Testis (tissue), 2 donors: ENCODE measurements at regions not wholly inside any gene's neighbourhood (a gene's known extent, or its start where the extent isn't known, plus 50 kb on each side); places are given as distances from the start of the nearest gene placed in this dataset.
"Not testable (repeated sequence)": the region's sequence is repeated elsewhere in the genome, so short reads cannot be mapped to it uniquely, and the experiment has no call there.

ENCODE experiments used
- DNase-seq: peaks from one replicate; pipeline ENCODE4 v3.0.0-alpha.2; 2019
- H3K27ac ChIP-seq, 2 donors: fragments of 200-600 bp; sonication (generic); one replicate each; pipeline ENCODE4 v1.5.1; 2019
- H3K27me3 ChIP-seq: fragments of 200-600 bp; sonication (generic); one replicate; pipeline ENCODE4 v1.5.1; 2019
- H3K36me3 ChIP-seq: fragments of 200-600 bp; sonication (generic); one replicate; pipeline ENCODE4 v1.5.1; 2017; ENCODE audit warnings: low read depth; ENCODE audit errors: missing control alignments
- H3K4me1 ChIP-seq: fragments of 200-600 bp; sonication (generic); one replicate; pipeline ENCODE4 v1.5.1; 2019
- H3K4me3 ChIP-seq, 2 donors: fragments of 200-600 bp; sonication (generic); one replicate each; pipeline ENCODE4 v1.5.1; 2017 to 2019
- H3K9me3 ChIP-seq: fragments of 200-600 bp; sonication (generic); one replicate; pipeline ENCODE4 v1.5.1; 2017
- CTCF ChIP-seq, 3 experiments: fragments of 450-650 bp in 2 of 3; fragments of 200-600 bp in 1 of 3; sonication (generic) in 1 of 3; IDR thresholded peaks; one replicate each; pipeline ENCODE4 v1.5.1; 2016 to 2019; ENCODE audit warnings: antibody characterized with exemption in 3 of 3, mild to moderate bottlenecking in 2 of 3, moderate library complexity in 1 of 3
- POLR2A ChIP-seq: fragments of 450-650 bp; IDR thresholded peaks from one replicate; pipeline ENCODE4 v1.6.1; 2017; ENCODE audit warnings: antibody characterized with exemption, mild to moderate bottlenecking, moderate library complexity
- WGBS, 2 donors: methylation state at CpG; one replicate each; pipeline ENCODE4 v1.1.5; 2018; 5-methylcytosine and 5-hydroxymethylcytosine counted together
- intact Hi-C: fragments of 100-400 bp; cut with DNase I; formaldehyde crosslinking; loops from one replicate; pipeline ENCODE4 v1.15.1; 2023; ENCODE audit warnings: low total_unique reads

GRCh38 chr7:69110450-69111050 lies 487.7 kb upstream of the AUTS2 start:
- no peak for DNase-seq
- no peaks in the 10 kb centered on the region for H3K36me3 ChIP-seq
- no peaks in the 10 kb centered on the region for H3K9me3 ChIP-seq
- WGBS, 2 donors, result 68 to 79% methylated on average over 10 of the region's 10 CpGs
- intact Hi-C loops, result no loop called here
- no peaks in the 10 kb centered on the region for H3K27me3 ChIP-seq
- no peak overlapping the region for H3K4me3 ChIP-seq
- no peak for TF ChIP-seq CTCF (IDR thresholded peaks at IDR 0.05)
- no peak for TF ChIP-seq POLR2A
- no peaks in the 10 kb centered on the region for H3K4me1 ChIP-seq
- H3K27ac ChIP-seq, result no peak overlapping the region

- intact Hi-C loops, result no loop called here
- TF ChIP-seq CTCF (IDR thresholded peaks at IDR 0.05) (no peak), POLR2A (no peak)
- WGBS, 2 donors, result 86% methylated on average over 2 of the region's 2 CpGs
Observed at GRCh38 chr7:69114374-69114773, 483.9 kb upstream of the AUTS2 start.

GRCh38 chr7:69115788-69116187 lies 482.5 kb upstream of the AUTS2 start:
- H3K27ac ChIP-seq, result no peak overlapping the region
- no peak for DNase-seq
- no peak for TF ChIP-seq CTCF (IDR thresholded peaks at IDR 0.05)
- no peak for TF ChIP-seq POLR2A
- H3K4me3 ChIP-seq, result no peak overlapping the region
- H3K4me1 ChIP-seq, result no peaks in the 10 kb centered on the region
- WGBS, 2 donors, result 59 to 79% methylated on average over 3 of the region's 3 CpGs
- H3K9me3 ChIP-seq, result no peaks in the 10 kb centered on the region
- H3K27me3 ChIP-seq, result no peaks in the 10 kb centered on the region
- intact Hi-C loops, result no loop called here
- H3K36me3 ChIP-seq, result no peaks in the 10 kb centered on the region

More at GRCh38 chr7:69114374-69114773, 483.9 kb upstream of the AUTS2 start:
- no peak for DNase-seq
- no peak overlapping the region for H3K27ac ChIP-seq
- no peaks in the 10 kb centered on the region for H3K9me3 ChIP-seq
- no peak overlapping the region for H3K4me3 ChIP-seq
- no peaks in the 10 kb centered on the region for H3K36me3 ChIP-seq
- no peaks in the 10 kb centered on the region for H3K27me3 ChIP-seq
- no peaks in the 10 kb centered on the region for H3K4me1 ChIP-seq

GRCh38 chr7:69116196-69116595 lies 482.1 kb upstream of the AUTS2 start:
- 88 to 91% methylated on average over 4 of the region's 4 CpGs for WGBS, 2 donors
- H3K9me3 ChIP-seq, H3K4me1 ChIP-seq, intact Hi-C loops, DNase-seq, H3K27ac ChIP-seq, H3K36me3 ChIP-seq, H3K27me3 ChIP-seq, H3K4me3 ChIP-seq: not testable (repeated sequence)

GRCh38 chr7:69122953-69123352 lies 475.3 kb upstream of the AUTS2 start:
- 68 to 85% methylated on average over 7 of the region's 7 CpGs for WGBS, 2 donors
- intact Hi-C loops, result no loop called here
- Histone ChIP-seq H3K27ac (no peak overlapping the region), H3K9me3 (no peaks in the 10 kb centered on the region), H3K27me3 (no peaks in the 10 kb centered on the region), H3K36me3 (no peaks in the 10 kb centered on the region), H3K4me3 (no peak overlapping the region), H3K4me1 (no peaks in the 10 kb centered on the region)
- DNase-seq, result no peak
- no peak for TF ChIP-seq POLR2A
- TF ChIP-seq CTCF (IDR thresholded peaks at IDR 0.05), result no peak
